ENCODE measurements at regions not wholly inside any gene's neighbourhood (a gene's known extent, or its start where the extent isn't known, plus 50 kb on each side); places are given as distances from the start of the nearest gene placed in this dataset.

GRCh38 chr11:36779791-36780190, 181.8 kb upstream of the RAG2 start:
- Histone ChIP-seq H3K9me2 (ENCODE audit: insufficient read depth, low read length) (no peaks in the 10 kb centered on the region), H3K27ac (ENCODE audit: low read length) (no peak overlapping the region), H3K9me3 (ENCODE audit: low read length) (no peaks in the 10 kb centered on the region), H3K27me3 (ENCODE audit: insufficient read depth, low read depth, low read length) (no peaks in the 10 kb centered on the region), H3K79me2 (replicated peaks; ENCODE audit: insufficient read depth, low read length) (no peaks in the 10 kb centered on the region), H4K20me1 (ENCODE audit: insufficient read depth) (no peaks in the 10 kb centered on the region), H3K9ac (ENCODE audit: low read length) (no peak overlapping the region), H3K36me3 (ENCODE audit: insufficient read depth, low read length) (no peaks in the 10 kb centered on the region), H3K4me3 (ENCODE audit: low read length) (no peak overlapping the region), H3K4me2 (ENCODE audit: low read length) (no peak overlapping the region), H3F3A (ENCODE audit: insufficient read depth, low read length, poor library complexity, severe bottlenecking) (no peaks in the 10 kb centered on the region), H2AFZ (ENCODE audit: low read depth, low read length) (no peak overlapping the region)
- TF ChIP-seq SMC3 (conservative IDR thresholded peaks at IDR 0.05; ENCODE audit: poor library complexity) (no peak), REST (IDR thresholded peaks at IDR 0.05; ENCODE audit: borderline replicate concordance) (no peak), TAF1 (IDR thresholded peaks at IDR 0.05; ENCODE audit: low read depth) (no peak), EZH2 (IDR thresholded peaks at IDR 0.05; ENCODE audit: borderline replicate concordance, insufficient read depth, low read length, poor library complexity, severe bottlenecking) (no peak), MXI1 (conservative IDR thresholded peaks at IDR 0.05; ENCODE audit: poor library complexity, severe bottlenecking) (no peak)

GRCh38 chr11:36777311-36777710, 179.3 kb upstream of the RAG2 start:
- TF ChIP-seq POLR2AphosphoS5 (IDR thresholded peaks at IDR 0.05) (no peak), EZH2 (IDR thresholded peaks at IDR 0.05; ENCODE audit: borderline replicate concordance, insufficient read depth, low read length, poor library complexity, severe bottlenecking) (no peak), TAF1 (IDR thresholded peaks at IDR 0.05; ENCODE audit: low read depth) (no peak), EP300 (conservative IDR thresholded peaks at IDR 0.05; ENCODE audit: poor library complexity, severe bottlenecking) (no peak), RAD21 (conservative IDR thresholded peaks at IDR 0.05) (no peak), REST (IDR thresholded peaks at IDR 0.05; ENCODE audit: borderline replicate concordance) (no peak)
- Histone ChIP-seq H3K9me3 (ENCODE audit: low read length) (no peaks in the 10 kb centered on the region), H2AFZ (ENCODE audit: low read depth, low read length) (no peak overlapping the region), H3K36me3 (ENCODE audit: insufficient read depth, low read length) (no peaks in the 10 kb centered on the region), H3K9ac (ENCODE audit: low read length) (no peak overlapping the region), H3K4me2 (ENCODE audit: low read length) (no peak overlapping the region), H3K27me3 (ENCODE audit: insufficient read depth, low read depth, low read length) (no peaks in the 10 kb centered on the region), H3F3A (ENCODE audit: insufficient read depth, low read length, poor library complexity, severe bottlenecking) (no peaks in the 10 kb centered on the region), H3K4me3 (ENCODE audit: low read length) (no peak overlapping the region), H4K20me1 (ENCODE audit: insufficient read depth) (no peaks in the 10 kb centered on the region), H3K27ac (ENCODE audit: low read length) (no peak overlapping the region), H3K79me2 (replicated peaks; ENCODE audit: insufficient read depth, low read length) (no peaks in the 10 kb centered on the region), H3K9me2 (ENCODE audit: insufficient read depth, low read length) (no peaks in the 10 kb centered on the region)
